Heart right ventricle (tissue), 16 donors: ENCODE measurements at regions not wholly inside any gene's neighbourhood (a gene's known extent, or its start where the extent isn't known, plus 50 kb on each side); places are given as distances from the start of the nearest gene placed in this dataset.

Source experiments
- ATAC-seq, 8 donors: fragments of 200-7000 bp; cut with Tn5 transposase; one replicate each; pipeline ENCODE4 v1.9.1; 2020; ENCODE audit warnings: mild to moderate bottlenecking in 8 of 8, moderate library complexity in 8 of 8, moderate number of reproducible peaks in 1 of 8
- DNase-seq, 2 donors: peaks; one replicate each; pipeline ENCODE4 v3.0.0-alpha.2; 2020
- H3K27ac ChIP-seq, 10 donors: fragments of 200-600 bp; sonication (generic) in 2 of 10; one replicate each; pipeline versions ENCODE4 v1.5.0 to v1.8.0; 2020 to 2022; ENCODE audit warnings: mild to moderate bottlenecking in 3 of 10
- H3K27me3 ChIP-seq, 7 donors: fragments of 200-600 bp; one replicate each; pipeline ENCODE4 v1.8.0; 2021 to 2022; ENCODE audit warnings: mild to moderate bottlenecking in 2 of 7
- H3K36me3 ChIP-seq, 9 donors: fragments of 200-600 bp; sonication (generic) in 1 of 9; one replicate each; pipeline versions ENCODE4 v1.5.0 to v1.8.0; 2020 to 2022; ENCODE audit warnings: mild to moderate bottlenecking in 2 of 9
- H3K4me1 ChIP-seq, 9 donors: fragments of 200-600 bp; sonication (generic) in 1 of 9; one replicate each; pipeline versions ENCODE4 v1.5.0 to v1.8.0; 2020 to 2022; ENCODE audit warnings: mild to moderate bottlenecking in 4 of 9
- H3K4me3 ChIP-seq, 10 donors: fragments of 200-600 bp; sonication (generic) in 2 of 10; one replicate each; pipeline versions ENCODE4 v1.5.0 to v1.8.0; 2020 to 2022; ENCODE audit warnings: mild to moderate bottlenecking in 7 of 10, moderate library complexity in 2 of 10
- H3K9me3 ChIP-seq, 11 donors: fragments of 200-600 bp in 10 of 11; sonication (generic) in 2 of 11; one replicate each; pipeline versions ENCODE4 v1.5.0 to v1.8.0; 2013 to 2022; ENCODE audit warnings: mild to moderate bottlenecking in 2 of 11, control low read depth in 1 of 11, moderate library complexity in 1 of 11
- WGBS, 2 donors: extraction: QIAGEN DNeasy Blood & Tissue Kit; methylation state at CpG; one replicate each; pipeline ENCODE4 v1.1.7; 2013; ENCODE audit warnings: inconsistent platforms in 1 of 2; 5-methylcytosine and 5-hydroxymethylcytosine counted together
- intact Hi-C, 10 donors: fragments of 100-400 bp; cut with DNase I; formaldehyde crosslinking; loops; one replicate each; pipeline versions ENCODE4 v1.11.1 to v1.14.2; 2022
- TF ChIP-seq, protein P1 (sequence below), 9 donors: fragments of 200-600 bp; sonication (generic) in 2 of 9; IDR thresholded peaks; one replicate each; pipeline versions ENCODE4 v1.5.0 to v1.8.0; 2021 to 2022; ENCODE audit warnings: antibody characterized with exemption in 9 of 9, mild to moderate bottlenecking in 5 of 9, moderate library complexity in 1 of 9
- donor health status: Arrhythmogenic right ventricular cardiomyopathy.
- donor health status: ischemic (EF 13 %, LVEDD 7.1; RV severe dilation, severe dysfunction).
- donor health status: healthy with polysubstance abuse.
- donor health status: DM: no; HTN: yes; CAD: no.
- donor health status: DM: no; HTN: no; CAD: no.
- donor health status: ischemic (EF 25% LVEDD 6.9; RV normal size, moderate dysfunction).
- donor health status: ischemic (EF 25% LVEDD 5.7; RV mildly dilated, moderate dysfunction).
- donor health status: healthy.
- donor health status: DM: yes; HTN: yes; CAD: no.
- donor health status: Ischemic cardiomyopathy.
- donor health status: ischemic (EF 35%, LVEDD 5.7; RV mildly dilated, moderate dysfunction).
- donor health status: nonischemic (EF 11% LVEDD 7.7; RV severe dilation, severe dysfunction).
- donor health status: DM: yes; HTN: yes; CAD: no.
- donor health status: PGD.
- donor health status: ischemic (EF 29% LVEDD 5.4; RV normal size, mild dysfunction).
- donor health status: nonischemic (EF 23%, LVEDD 6.1; RV moderate dilation, normal function).

DNA sequence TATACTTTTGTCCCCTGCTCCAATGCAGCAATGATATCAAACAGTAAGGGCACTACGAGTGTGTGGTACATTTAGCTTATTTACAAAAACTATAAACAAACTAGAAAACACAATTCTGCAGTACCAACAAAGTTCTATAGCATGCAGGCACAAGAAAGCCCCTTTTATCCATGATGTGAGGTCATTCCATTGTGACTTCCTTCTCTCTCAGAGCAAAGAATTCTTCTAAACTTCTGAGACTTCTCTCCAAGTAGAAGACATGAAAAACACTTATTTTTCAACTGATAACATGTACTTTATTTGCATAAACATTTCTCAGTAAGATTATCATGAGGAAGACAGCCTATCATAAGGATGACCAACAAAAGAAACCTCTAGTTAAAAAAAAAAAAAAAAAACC is 569.8 kb downstream of the TLE1 start:
- no peak for ATAC-seq
- no peak for DNase-seq
- peaks cover 0 to 7% (median 0%) of the 10 kb centered on the region in 7 donors for H3K27me3 ChIP-seq
- H3K4me3 ChIP-seq, result no peak overlapping the region
- TF ChIP-seq, protein P1, sequence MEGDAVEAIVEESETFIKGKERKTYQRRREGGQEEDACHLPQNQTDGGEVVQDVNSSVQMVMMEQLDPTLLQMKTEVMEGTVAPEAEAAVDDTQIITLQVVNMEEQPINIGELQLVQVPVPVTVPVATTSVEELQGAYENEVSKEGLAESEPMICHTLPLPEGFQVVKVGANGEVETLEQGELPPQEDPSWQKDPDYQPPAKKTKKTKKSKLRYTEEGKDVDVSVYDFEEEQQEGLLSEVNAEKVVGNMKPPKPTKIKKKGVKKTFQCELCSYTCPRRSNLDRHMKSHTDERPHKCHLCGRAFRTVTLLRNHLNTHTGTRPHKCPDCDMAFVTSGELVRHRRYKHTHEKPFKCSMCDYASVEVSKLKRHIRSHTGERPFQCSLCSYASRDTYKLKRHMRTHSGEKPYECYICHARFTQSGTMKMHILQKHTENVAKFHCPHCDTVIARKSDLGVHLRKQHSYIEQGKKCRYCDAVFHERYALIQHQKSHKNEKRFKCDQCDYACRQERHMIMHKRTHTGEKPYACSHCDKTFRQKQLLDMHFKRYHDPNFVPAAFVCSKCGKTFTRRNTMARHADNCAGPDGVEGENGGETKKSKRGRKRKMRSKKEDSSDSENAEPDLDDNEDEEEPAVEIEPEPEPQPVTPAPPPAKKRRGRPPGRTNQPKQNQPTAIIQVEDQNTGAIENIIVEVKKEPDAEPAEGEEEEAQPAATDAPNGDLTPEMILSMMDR (IDR thresholded peaks at IDR 0.05), result no peak
- no peaks in the 10 kb centered on the region for H3K36me3 ChIP-seq
- H3K4me1 ChIP-seq, result peaks cover 0 to 4% (median 0%) of the 10 kb centered on the region in 9 donors
- intact Hi-C loops, result no loop called here
- no peaks in the 10 kb centered on the region for H3K9me3 ChIP-seq
- no peak overlapping the region for H3K27ac ChIP-seq
- 82 to 86% methylated on average over 1 of the region's 1 CpG for WGBS, 2 donors

DNA sequence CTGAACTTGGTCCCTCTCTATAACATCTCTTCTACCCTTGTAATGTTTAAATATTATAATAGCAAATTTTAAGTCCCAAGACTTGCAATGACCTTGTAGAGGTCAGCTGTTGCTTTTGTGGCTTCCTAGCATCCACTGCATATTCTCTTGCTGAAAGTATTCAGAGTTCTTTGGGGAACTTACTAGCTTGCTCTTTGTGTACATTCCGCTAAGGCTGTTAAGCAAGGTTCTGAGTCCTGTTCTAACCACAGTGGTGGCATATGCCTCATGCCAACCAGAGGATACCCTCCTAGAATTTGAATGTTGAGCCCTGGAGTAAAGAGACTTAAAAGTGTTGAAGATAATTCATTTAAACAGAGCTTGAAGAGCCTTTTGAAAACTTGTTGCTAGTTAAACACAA is 570.9 kb downstream of the TLE1 start:
- DNase-seq (no peak), ATAC-seq (no peak)
- peaks cover 0 to 7% (median 0%) of the 10 kb centered on the region in 7 donors for H3K27me3 ChIP-seq
- H3K27ac ChIP-seq, result no peak overlapping the region
- no peaks in the 10 kb centered on the region for H3K36me3 ChIP-seq
- intact Hi-C loops, result no loop called here
- peaks cover 0 to 15% (median 0%) of the 10 kb centered on the region in 9 donors for H3K4me1 ChIP-seq
- 92 to 94% methylated on average over 1 of the region's 1 CpG for WGBS, 2 donors
- H3K4me3 ChIP-seq, result no peak overlapping the region
- H3K9me3 ChIP-seq, result no peaks in the 10 kb centered on the region
- TF ChIP-seq, protein P1 (IDR thresholded peaks at IDR 0.05), result no peak

GRCh38 chr9:81116340-81117137 is 572.8 kb downstream of the TLE1 start:
- DNase-seq (no peak), ATAC-seq (no peak)
- intact Hi-C loops, result no loop called here
- no peak overlapping the region for H3K4me3 ChIP-seq
- no peaks in the 10 kb centered on the region for H3K36me3 ChIP-seq
- TF ChIP-seq, protein P1 (IDR thresholded peaks at IDR 0.05), result no peak
- peaks cover 0 to 24% (median 0%) of the 10 kb centered on the region in 9 donors for H3K4me1 ChIP-seq
- H3K9me3 ChIP-seq, result no peaks in the 10 kb centered on the region
- no peak overlapping the region for H3K27ac ChIP-seq
- 75% methylated on average over 7 of the region's 7 CpGs for WGBS, 2 donors
- H3K27me3 ChIP-seq, result peaks cover 0 to 1% (median 0%) of the 10 kb centered on the region in 7 donors

- H3K4me3 ChIP-seq, result no peak overlapping the region
- intact Hi-C loops, result no loop called here
- peaks cover 0 to 22% (median 0%) of the 10 kb centered on the region in 9 donors for H3K4me1 ChIP-seq
- no peak overlapping the region for H3K27ac ChIP-seq
- WGBS, 2 donors, result 51 to 62% methylated on average over 7 of the region's 7 CpGs
- no peak for DNase-seq
- peaks cover 0 to 2% (median 0%) of the 10 kb centered on the region in 11 donors for H3K9me3 ChIP-seq
- peak in 7 of 8 donors; percentile 17 to 67 (median 37) for ATAC-seq
- peaks cover 0 to 5% (median 0%) of the 10 kb centered on the region in 7 donors for H3K27me3 ChIP-seq
- TF ChIP-seq, protein P1 (IDR thresholded peaks at IDR 0.05), result no peak
- no peaks in the 10 kb centered on the region for H3K36me3 ChIP-seq
Measured at GRCh38 chr9:81113453-81114124, 575.8 kb downstream of the TLE1 start.
